GM18505 (cell line): ENCODE measurements at regions not wholly inside any gene's neighbourhood (a gene's known extent, or its start where the extent isn't known, plus 50 kb on each side); places are given as distances from the start of the nearest gene placed in this dataset.

Source experiments
- ATAC-seq: cut with Tn5 transposase; IDR thresholded peaks from one replicate; pipeline ENCODE4 v1.9.1; 2021; ENCODE audit not compliant: unreplicated experiment
- POLR2A ChIP-seq: IDR thresholded peaks from 4 replicates; pipeline ENCODE4 v1.6.1; 2011; ENCODE audit warnings: borderline replicate concordance; ENCODE audit not compliant: insufficient read depth, insufficient read length; ENCODE audit errors: extremely low read depth

DNA sequence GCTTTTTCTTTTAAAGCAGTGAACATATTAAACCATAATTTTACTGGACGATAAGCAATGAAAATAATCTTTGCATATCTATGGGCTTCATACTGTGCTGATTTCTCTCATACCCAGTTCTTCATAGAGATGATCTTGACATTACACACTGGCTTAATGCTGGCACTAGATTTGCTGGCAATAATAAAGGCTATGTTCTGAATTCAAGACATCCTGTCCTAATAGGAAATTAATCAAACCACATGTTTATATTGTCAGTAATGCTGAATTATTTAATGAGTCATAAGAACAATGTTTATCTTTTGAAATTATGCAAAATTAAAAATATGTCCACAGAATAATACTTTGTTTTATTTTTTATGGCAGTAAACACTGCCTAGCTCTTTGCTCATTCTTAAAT, 643.2 kb downstream of the OTOL1 start:
- no peak for ATAC-seq
- no peak for TF ChIP-seq POLR2A

DNA sequence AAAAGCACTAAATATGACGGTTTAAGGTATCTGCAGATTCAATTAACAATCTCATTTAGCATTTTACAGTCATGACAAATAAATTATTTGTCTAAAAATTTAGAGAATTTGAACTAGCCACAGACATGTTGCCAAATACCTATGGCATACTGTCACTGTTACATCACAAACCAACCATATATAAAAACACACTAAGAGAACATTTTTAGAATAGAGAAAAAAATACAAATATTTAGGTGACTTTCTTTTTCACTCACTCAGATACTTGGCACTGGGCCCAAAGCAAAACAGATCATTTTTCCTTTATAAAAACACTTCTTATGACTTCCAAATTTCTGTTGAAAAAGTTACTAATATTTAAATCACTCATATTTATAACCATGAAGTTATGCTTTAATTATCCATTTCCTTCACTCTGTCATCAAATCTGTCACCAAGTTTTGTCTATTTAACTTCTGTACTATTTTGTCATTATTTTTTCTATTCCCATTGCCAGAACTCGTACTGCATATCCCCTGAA, 644.7 kb downstream of the OTOL1 start:
- TF ChIP-seq POLR2A, result no peak

GRCh38 chr3:162142511-162142910, 645.9 kb downstream of the OTOL1 start:
- no peak for TF ChIP-seq POLR2A
- ATAC-seq, result no peak

More for the DNA sequence above, 644.7 kb downstream of the OTOL1 start:
- no peak for ATAC-seq

- TF ChIP-seq POLR2A, result no peak
- no peak for ATAC-seq
These were observed 646.6 kb downstream of the OTOL1 start for GRCh38 chr3:162143180-162143579.

- no peak for TF ChIP-seq POLR2A
These were observed 651.4 kb downstream of the OTOL1 start for GRCh38 chr3:162147996-162148395.

GRCh38 chr3:162150790-162151189, 654.2 kb downstream of the OTOL1 start:
- no peak for TF ChIP-seq POLR2A
- ATAC-seq, result no peak

More at GRCh38 chr3:162147996-162148395, 651.4 kb downstream of the OTOL1 start:
- ATAC-seq, result no peak

- ATAC-seq, result no peak
These were observed 656.0 kb downstream of the OTOL1 start for GRCh38 chr3:162152636-162153035.

DNA sequence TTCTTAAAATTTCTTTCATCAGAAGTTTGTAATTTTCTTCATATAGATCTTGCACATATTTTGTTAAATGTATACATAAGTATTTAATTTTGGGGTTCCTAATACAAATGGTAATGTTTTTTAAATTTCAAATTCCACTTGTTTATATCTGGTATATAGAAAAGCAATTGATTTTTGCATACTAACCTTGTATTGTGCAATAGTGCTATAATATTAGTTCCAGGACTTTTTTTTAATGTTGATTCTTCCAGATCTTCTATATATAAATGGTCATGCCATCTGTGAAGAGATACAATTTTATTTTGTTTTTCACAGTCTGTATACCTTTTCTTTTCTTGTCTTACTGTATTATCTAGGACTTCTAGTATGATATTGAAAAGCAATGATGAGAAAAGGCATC, 665.0 kb downstream of the OTOL1 start:
- no peak for ATAC-seq
- TF ChIP-seq POLR2A, result no peak

More at GRCh38 chr3:162152636-162153035, 656.0 kb downstream of the OTOL1 start:
- no peak for TF ChIP-seq POLR2A

DNA sequence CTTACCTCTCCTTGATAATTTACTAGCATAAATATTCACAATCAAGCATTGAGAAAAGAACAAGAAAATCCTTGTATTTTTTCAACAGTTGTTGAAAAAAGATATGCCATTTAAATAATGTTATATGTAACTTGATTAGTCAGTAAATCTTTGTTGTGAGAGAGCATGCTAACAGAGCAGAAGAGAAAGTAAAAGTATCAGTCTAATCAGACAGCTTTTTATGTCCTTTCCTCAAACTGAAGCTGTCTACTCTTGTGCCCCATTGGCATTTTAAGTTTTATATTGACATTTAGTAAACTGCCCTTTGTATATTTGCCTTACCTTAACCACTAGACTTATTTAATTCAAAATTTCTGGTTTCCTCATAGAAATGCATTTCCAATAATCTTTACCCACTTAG, 668.7 kb downstream of the OTOL1 start:
- no peak for TF ChIP-seq POLR2A
- ATAC-seq, result no peak

DNA sequence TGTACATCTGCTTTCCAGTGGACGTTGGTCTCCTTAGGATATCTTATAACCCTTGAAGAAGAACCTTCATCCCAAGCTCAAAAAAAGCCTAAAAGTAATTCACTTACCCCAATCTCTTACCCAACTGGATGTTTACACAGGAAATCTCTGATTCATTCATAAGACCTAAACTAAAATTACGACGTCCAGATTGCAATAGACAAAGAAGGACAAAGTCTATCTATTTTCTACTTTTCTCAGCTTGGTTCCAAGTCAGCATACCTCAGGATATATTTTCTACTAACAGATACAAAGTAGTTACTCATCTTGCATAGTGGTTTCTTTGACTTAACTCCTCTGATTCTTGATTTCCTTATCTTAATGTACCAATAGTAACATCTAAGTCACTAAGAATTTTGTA, 669.9 kb downstream of the OTOL1 start:
- ATAC-seq, result no peak
- TF ChIP-seq POLR2A, result no peak

DNA sequence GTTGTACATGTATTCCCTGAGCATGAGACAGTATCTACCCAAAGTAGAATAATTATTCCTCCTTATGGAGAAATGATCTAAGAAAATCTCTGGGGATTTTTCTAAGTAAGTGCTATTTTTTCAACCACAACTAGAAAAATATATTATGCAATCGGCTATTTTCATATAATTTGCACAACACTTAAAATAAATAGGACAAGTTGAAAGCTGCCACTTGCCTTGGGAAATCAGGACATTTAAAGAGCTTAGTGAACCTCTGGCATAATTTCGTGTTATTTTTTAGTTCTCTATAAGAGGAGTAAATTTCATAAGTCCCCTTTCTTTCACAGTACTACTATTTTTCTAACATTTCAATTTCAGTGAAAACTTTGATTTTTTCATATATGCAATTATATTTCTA, 672.1 kb downstream of the OTOL1 start:
- no peak for TF ChIP-seq POLR2A
- no peak for ATAC-seq

GRCh38 chr3:162170581-162170980, 674.0 kb downstream of the OTOL1 start:
- ATAC-seq, result no peak
- TF ChIP-seq POLR2A, result no peak

GRCh38 chr3:162171970-162172369, 675.4 kb downstream of the OTOL1 start:
- TF ChIP-seq POLR2A, result no peak
- ATAC-seq, result no peak

DNA sequence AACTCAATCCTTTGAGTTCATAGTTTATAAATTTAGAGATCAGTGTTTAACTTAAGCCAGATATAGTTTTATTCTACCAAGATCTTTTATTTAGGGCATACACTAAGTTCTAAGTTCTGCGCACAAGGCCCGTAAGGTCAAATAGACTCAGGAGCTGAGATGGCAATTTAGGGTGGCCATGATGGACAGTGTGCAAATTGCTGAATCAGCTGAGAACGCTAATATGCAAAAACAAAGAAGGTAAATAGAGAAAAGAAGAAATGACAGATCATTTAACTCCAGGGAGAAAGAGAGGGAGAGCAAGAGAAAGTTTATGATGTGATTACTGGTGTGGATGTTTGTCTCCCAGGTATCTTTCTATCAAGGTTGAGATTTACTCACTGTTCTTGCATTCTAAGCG, 678.5 kb downstream of the OTOL1 start:
- no peak for TF ChIP-seq POLR2A
- no peak for ATAC-seq

DNA sequence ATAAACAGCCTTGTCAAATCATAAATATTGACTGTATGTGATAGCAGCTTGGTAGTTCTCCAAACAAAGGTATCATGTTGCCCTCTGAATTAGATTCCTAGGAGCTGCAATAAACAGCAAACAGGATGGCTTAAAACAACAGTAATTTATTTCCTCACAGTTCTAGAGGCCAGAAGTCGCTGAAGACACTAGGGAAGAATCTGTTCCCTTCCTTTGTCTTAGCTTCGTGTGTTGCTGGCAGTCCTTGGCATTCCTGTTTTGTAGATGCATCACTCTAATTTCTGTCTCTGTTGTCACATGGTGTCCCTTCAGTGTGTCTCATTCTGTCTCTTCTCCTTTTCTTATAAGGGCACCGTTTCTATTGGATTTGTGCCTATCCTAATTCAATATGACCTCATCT, 679.3 kb downstream of the OTOL1 start:
- no peak for TF ChIP-seq POLR2A
- no peak for ATAC-seq

DNA sequence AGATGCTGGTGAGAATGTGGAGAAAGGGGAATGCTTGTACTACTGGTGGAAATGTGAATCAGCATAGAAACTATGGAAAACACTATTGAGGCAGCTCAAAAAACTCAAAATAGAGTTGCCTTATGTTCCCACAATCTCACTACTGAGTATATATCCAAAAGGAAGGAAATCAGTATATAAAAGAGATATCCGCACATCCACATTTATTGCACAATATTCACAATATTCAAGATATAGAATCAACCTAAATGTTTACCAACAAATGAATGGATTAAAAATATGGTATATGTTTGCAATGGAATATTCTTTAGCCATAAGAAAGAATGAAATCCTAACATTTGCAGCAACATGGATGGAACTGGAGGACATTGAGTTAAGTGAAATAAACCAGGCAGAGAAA, 686.8 kb downstream of the OTOL1 start:
- ATAC-seq, result no peak
- TF ChIP-seq POLR2A, result no peak

GRCh38 chr3:162192340-162193029, 695.9 kb downstream of the OTOL1 start:
- no peak for TF ChIP-seq POLR2A
- no peak for ATAC-seq
